Nephron progenitor cell (in vitro differentiated cells): ENCODE measurements at regions not wholly inside any gene's neighbourhood (a gene's known extent, or its start where the extent isn't known, plus 50 kb on each side); places are given as distances from the start of the nearest gene placed in this dataset.

ENCODE experiments used
- DNase-seq: peaks from one replicate; pipeline ENCODE4 v3.0.0; 2021
- H3K27ac Mint-ChIP-seq: 2 replicates; pipeline ENCODE4 v1.8.0; 2021; ENCODE audit warnings: mild to moderate bottlenecking, moderate library complexity, mixed read lengths
- H3K27me3 Mint-ChIP-seq: 2 replicates; pipeline ENCODE4 v1.8.0; 2021; ENCODE audit warnings: mild to moderate bottlenecking, low read depth, mixed read lengths; ENCODE audit not compliant: poor library complexity
- H3K36me3 Mint-ChIP-seq: 2 replicates; pipeline ENCODE4 v1.8.0; 2021; ENCODE audit warnings: low read depth, mixed read lengths
- H3K4me1 Mint-ChIP-seq: 2 replicates; pipeline ENCODE4 v1.8.0; 2021; ENCODE audit warnings: mixed read lengths
- H3K4me3 Mint-ChIP-seq: 2 replicates; pipeline ENCODE4 v1.8.0; 2021; ENCODE audit warnings: mild to moderate bottlenecking, moderate library complexity, mixed read lengths
- H3K9me3 Mint-ChIP-seq: 2 replicates; pipeline ENCODE4 v1.8.0; 2021; ENCODE audit warnings: mild to moderate bottlenecking, moderate library complexity, mixed read lengths
- TF ChIP-seq, protein P1 (sequence below): fragments of 200-600 bp; sonication (generic); IDR thresholded peaks from 2 replicates; pipeline ENCODE4 v1.5.0; 2021; ENCODE audit warnings: antibody characterized with exemption

DNA sequence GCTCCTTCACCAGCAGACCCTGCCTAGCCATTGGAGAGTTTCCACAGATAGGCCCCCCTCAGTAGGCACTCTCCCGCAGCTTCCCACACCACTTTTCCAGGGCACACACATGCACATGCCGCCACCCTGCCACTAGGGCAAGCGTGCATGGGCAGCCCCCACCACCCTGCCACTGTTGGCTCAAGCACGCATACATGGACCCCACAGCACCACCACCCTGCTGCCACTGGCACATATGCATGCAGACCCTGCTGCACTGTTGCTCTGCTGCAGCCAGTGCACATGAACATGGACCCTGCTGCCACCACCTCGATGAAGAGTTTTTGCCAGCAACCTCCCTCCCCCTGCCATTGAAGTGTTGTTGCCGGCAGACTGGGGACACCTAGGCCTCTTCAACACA, 154.9 kb downstream of the FTCDNL1 start:
- no peak overlapping the region for H3K27ac Mint-ChIP-seq
- H3K4me1 Mint-ChIP-seq = peaks cover 6% of the 10 kb centered on the region
- no peaks in the 10 kb centered on the region for H3K9me3 Mint-ChIP-seq
- H3K36me3 Mint-ChIP-seq = no peaks in the 10 kb centered on the region
- H3K4me3 Mint-ChIP-seq = no peak overlapping the region
- DNase-seq = no peak
- H3K27me3 Mint-ChIP-seq = peaks cover 3% of the 10 kb centered on the region
- TF ChIP-seq, protein P1, sequence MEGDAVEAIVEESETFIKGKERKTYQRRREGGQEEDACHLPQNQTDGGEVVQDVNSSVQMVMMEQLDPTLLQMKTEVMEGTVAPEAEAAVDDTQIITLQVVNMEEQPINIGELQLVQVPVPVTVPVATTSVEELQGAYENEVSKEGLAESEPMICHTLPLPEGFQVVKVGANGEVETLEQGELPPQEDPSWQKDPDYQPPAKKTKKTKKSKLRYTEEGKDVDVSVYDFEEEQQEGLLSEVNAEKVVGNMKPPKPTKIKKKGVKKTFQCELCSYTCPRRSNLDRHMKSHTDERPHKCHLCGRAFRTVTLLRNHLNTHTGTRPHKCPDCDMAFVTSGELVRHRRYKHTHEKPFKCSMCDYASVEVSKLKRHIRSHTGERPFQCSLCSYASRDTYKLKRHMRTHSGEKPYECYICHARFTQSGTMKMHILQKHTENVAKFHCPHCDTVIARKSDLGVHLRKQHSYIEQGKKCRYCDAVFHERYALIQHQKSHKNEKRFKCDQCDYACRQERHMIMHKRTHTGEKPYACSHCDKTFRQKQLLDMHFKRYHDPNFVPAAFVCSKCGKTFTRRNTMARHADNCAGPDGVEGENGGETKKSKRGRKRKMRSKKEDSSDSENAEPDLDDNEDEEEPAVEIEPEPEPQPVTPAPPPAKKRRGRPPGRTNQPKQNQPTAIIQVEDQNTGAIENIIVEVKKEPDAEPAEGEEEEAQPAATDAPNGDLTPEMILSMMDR = no peak

DNA sequence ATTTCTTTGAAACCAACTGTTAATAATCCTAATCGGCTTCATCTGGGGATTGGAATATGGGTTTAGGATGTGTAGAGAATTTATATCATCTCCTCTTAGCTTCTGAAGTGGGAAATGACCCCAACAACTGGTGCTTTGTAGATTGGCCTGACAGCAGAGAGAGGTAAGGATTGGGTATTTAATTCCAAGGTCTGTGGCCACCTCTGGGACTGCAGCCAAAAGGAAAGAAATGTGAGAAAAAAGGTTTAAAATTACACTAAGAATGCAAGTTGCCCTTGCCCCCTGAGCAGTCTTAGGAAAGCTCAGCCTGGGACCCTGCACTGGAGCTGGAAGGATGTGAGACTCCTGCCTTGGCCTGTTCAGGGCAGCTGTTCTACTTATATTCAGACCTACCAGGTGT, 157.1 kb downstream of the FTCDNL1 start:
- DNase-seq = no peak
- no peaks in the 10 kb centered on the region for H3K36me3 Mint-ChIP-seq
- H3K27ac Mint-ChIP-seq = no peak overlapping the region
- H3K4me1 Mint-ChIP-seq = peaks cover 6% of the 10 kb centered on the region
- TF ChIP-seq, protein P1 = no peak
- H3K4me3 Mint-ChIP-seq = no peak overlapping the region
- H3K9me3 Mint-ChIP-seq = no peaks in the 10 kb centered on the region
- peaks cover 3% of the 10 kb centered on the region for H3K27me3 Mint-ChIP-seq

DNA sequence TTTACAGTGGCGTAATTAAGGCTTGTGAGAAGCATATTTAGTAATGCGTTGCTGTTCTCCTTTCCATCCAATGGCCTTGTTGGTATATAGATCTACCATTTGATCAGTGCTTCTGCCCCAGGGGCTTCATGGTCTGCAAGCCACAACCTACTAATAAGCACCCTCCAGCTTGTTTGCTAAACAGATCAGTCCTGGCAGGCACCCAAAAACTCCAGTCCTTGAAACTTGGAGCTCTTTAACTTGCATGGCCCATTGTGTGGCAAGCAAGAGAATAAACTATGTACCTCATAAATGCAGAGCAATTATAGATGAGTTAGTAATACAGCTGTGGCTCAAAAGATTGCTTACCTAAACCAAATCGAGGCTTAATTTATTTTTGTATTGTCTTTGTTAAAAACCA, 158.5 kb downstream of the FTCDNL1 start:
- Mint-ChIP-seq H3K36me3 (no peaks in the 10 kb centered on the region), H3K27me3 (no peaks in the 10 kb centered on the region), H3K4me1 (peaks cover 6% of the 10 kb centered on the region), H3K27ac (no peak overlapping the region), H3K9me3 (no peaks in the 10 kb centered on the region), H3K4me3 (no peak overlapping the region)
- no peak for DNase-seq
- TF ChIP-seq, protein P1 = no peak

DNA sequence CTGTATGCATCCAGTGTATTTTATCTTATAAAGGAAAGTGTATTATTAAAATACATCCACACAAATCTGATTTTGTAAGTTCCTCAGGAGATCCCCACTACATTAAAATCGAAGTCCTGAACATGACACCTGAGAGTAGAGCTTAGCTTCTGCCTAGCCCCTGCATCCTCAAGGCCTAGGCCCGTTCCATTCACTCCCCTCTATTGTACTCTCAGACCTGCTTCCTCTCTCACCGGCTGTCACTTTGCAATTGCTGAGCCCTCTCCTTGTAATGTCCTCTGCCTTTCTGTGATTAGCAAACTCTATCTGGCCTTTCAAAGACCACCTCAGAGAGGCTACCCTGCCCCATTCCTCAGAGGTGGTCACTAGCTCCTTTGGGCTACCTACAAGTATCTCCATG, 160.8 kb downstream of the FTCDNL1 start:
- Mint-ChIP-seq H3K27ac (peak overlapping the region; percentile 7), H3K36me3 (no peaks in the 10 kb centered on the region), H3K4me1 (peaks cover 6% of the 10 kb centered on the region), H3K4me3 (no peak overlapping the region), H3K27me3 (no peaks in the 10 kb centered on the region), H3K9me3 (no peaks in the 10 kb centered on the region)
- DNase-seq = no peak
- TF ChIP-seq, protein P1 = no peak

GRCh38 chr2:199685669-199686068, 165.3 kb downstream of the FTCDNL1 start:
- DNase-seq = no peak
- Mint-ChIP-seq H3K27me3 (peaks cover 3% of the 10 kb centered on the region), H3K27ac (no peak overlapping the region), H3K4me3 (no peak overlapping the region), H3K9me3 (no peaks in the 10 kb centered on the region), H3K36me3 (no peaks in the 10 kb centered on the region), H3K4me1 (no peaks in the 10 kb centered on the region)
- TF ChIP-seq, protein P1 = no peak

- H3K27ac Mint-ChIP-seq = no peak overlapping the region
- TF ChIP-seq, protein P1 = no peak
- no peak overlapping the region for H3K4me3 Mint-ChIP-seq
- no peak for DNase-seq
- no peaks in the 10 kb centered on the region for H3K4me1 Mint-ChIP-seq
- no peaks in the 10 kb centered on the region for H3K9me3 Mint-ChIP-seq
- H3K36me3 Mint-ChIP-seq = no peaks in the 10 kb centered on the region
- peaks cover 3% of the 10 kb centered on the region for H3K27me3 Mint-ChIP-seq
Observed at GRCh38 chr2:199684832-199685231, 166.2 kb downstream of the FTCDNL1 start.
